ENCODE measurements at regions not wholly inside any gene's neighbourhood (a gene's known extent, or its start where the extent isn't known, plus 50 kb on each side); places are given as distances from the start of the nearest gene placed in this dataset.

DNA sequence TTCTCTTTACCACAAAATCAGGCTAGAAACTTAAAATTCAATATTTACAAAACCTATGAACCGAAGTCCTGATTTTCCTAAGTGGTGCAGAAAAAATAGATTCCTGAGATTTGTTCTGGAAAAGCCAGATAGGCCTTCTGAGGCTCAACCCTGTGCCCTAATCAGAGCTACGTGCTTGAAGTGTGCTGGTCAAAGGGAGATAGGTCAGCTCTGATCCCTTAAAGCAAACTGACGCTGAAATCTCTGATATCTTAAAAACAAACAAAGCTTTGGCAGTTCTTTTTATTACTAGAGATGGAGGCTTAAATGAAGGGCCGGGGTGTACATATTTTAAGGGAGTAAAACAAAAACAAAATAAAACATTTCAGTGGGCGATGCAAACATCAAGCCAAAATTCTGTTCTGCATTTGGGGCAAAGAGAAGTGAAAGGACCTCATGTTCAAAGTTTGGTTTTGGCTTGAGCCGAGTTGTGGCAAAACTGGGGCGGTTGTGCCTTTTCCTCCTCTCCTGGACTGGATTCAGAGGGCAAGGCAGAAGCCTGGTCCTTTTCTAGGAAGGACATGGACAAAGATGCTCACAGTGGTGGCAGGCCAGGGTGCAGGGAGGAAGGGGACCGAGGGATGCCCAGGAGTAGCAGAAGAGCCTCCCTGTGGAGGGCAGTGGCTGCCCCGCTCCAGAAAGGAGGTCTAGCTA, 295.0 kb downstream of the CDCA7 start:
- DNase-seq: no peak

- no peak for DNase-seq
Observed at GRCh38 chr2:173651891-173652290, 297.2 kb downstream of the CDCA7 start.

DNA sequence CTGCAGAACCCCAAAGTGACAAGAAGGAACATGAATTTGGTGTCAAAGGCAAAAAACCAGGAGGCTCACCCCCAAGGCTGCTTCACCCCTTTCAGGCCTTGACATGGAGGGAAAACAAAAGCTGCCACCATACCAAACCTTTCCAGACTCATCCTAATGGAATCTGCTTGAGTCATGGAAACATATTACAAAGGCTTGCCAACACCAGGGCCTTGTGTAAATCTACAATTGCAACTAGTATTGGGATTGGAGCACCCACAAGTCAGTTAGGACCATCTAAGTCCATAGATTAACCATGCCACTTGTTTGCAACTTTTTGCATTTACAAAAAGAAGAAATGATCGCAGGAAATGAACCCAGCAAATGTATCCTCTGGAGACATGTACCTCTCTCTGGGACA, 297.6 kb downstream of the CDCA7 start:
- DNase-seq: no peak

GRCh38 chr2:173652767-173653431, 298.2 kb downstream of the CDCA7 start:
- DNase-seq: no peak

GRCh38 chr2:173653432-173653805, 298.7 kb downstream of the CDCA7 start:
- no peak for DNase-seq

- no peak for DNase-seq
Observed at GRCh38 chr2:173654161-173654895, 299.7 kb downstream of the CDCA7 start.

GRCh38 chr2:173654896-173655265, 300.2 kb downstream of the CDCA7 start:
- no peak for DNase-seq

DNA sequence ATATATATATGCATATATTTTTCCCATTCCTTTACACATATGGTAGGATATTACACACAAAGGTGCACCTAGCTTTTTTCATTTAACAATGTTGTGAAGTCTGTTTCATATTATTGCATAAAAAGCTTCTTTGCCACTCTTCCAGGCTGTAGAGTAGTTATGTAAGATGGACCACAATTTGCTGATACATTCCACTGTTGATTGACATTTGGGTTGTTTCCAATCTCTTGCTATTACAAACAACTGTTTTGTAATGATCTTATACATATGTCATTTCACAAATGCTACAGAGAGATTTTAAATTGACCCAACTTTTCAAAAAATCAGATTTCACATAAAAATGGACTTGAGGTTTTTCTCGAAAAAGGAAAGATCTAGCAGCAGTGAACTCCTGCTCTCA, 301.4 kb downstream of the CDCA7 start:
- DNase-seq: no peak

DNA sequence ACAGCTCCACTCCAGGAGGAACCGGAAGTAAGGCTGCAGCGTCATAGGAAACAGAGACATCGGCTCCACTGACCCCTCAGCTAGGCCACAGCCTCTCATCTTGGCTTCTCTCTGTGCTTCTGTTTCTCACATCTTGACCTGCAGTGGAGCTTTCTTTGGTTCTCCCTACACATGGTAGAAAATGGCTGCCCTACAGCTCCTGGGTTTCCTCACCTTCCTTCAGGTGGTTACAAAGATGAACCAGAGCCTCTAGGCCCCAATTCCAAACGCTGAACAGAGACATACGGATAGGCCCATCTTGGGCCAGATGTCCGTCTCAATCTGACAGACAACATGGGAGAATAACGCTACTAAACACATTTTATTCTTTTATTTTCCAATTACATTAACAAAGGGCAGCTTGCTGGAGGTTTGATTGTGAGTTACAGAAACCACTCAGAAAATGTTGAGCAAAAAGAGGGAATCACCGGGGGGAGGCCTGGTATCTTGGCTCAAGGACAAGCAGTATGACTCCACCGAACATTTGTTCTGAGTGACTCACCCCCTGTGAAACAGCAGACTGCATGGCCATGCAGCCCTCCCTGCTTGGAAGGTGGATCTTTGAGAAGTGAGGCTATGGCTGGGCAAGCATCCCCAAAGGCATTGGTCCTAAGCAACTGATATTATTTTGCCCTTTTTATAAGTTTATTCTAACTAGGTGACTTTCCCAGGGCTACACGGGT, 303.5 kb downstream of the CDCA7 start:
- no peak for DNase-seq

DNA sequence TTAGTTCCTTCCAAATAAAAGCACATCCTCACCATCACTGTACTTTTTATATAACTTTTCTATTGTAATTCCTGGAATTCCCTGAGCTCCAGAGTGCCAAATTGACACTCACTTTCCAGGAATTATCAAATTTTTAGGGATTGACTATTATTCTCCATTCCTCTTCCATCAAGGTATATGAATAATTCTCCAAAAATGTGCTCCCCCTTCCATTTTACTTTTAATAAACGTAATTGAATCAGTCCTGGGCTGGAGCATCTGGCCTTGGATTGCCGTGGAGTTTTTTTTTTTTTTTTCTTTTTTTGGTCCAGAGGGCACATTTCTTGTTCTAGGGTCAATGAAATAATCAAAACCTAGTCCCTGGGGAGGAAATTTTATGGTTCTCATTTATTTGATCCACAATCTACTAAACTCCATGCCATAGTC, 304.3 kb downstream of the CDCA7 start:
- DNase-seq: no peak

GRCh38 chr2:173659509-173659908, 304.8 kb downstream of the CDCA7 start:
- DNase-seq: no peak

DNA sequence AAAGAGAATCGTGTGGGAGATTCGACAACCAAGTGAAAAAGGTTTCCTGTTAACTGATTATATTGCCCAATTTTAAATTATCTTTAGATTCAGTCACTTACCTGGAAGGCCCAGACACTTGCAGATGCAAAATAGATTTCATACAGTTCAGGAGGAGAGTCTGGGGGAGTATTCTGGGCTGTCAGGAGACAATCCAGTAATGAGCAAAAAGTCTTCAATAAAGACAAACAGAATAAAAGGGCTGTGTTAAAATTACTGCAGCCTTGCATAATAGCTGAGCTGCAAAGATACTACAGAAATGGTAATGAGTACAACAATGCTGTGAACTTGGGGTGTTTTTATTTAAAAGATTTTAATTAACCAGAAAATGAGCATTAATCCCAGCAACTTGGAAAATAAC, 303.6 kb downstream of the SP3 start:
- no peak for DNase-seq

DNA sequence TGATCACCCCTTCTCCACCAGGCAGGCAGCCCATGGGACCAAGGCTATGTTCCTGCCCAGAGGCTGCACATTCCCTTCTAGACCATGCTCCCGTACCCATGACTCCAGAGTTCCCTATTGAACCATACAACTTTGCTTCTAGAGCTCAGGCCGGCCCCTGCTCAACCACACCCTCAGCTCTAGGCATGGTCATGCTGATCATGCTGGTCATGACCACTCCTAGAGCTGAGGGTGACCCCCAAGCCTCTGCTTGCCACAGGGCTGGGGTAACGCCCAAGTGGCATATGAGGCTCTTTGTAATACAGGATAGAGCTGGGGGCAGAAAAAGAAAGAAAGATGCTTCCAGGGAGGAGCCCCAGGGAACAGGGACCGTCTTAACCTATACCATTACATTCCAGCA, 301.8 kb downstream of the SP3 start:
- DNase-seq: no peak

GRCh38 chr2:173663835-173664512, 301.2 kb downstream of the SP3 start:
- no peak for DNase-seq

GRCh38 chr2:173664513-173664910, 300.7 kb downstream of the SP3 start:
- DNase-seq: no peak

DNA sequence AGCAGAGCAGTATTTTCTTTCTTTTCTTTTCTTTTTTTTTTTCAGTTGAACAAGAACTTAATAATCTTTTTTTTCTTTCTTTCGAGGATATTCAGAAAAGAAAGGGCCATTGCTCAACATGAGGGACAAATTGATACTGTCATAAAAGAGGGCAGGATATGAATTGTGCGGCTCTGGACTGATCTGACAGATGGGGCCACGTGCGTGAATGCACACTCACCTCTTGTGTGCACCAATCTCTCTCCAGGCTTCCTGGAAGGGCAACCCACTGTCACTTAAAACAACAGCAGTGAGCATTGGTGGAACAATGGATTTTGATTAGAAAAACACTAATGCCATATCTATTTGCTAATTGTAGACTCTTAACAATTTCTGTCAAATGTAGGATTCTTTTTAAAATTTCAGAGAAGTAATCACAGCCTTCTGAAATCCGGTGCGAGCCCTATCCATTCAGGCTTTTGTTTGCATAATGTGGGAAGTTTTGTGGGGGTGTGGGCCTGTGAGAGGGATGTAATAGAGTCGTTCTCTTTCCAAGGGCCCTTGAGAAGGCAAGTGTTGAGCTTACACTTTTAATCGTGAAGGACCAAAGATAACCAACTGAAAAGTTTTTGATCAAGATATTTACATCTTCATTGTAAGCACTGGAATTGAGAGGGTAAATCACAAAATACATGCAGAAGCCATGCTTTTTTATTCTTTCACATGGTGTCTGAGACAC, 298.8 kb downstream of the SP3 start:
- no peak for DNase-seq

DNA sequence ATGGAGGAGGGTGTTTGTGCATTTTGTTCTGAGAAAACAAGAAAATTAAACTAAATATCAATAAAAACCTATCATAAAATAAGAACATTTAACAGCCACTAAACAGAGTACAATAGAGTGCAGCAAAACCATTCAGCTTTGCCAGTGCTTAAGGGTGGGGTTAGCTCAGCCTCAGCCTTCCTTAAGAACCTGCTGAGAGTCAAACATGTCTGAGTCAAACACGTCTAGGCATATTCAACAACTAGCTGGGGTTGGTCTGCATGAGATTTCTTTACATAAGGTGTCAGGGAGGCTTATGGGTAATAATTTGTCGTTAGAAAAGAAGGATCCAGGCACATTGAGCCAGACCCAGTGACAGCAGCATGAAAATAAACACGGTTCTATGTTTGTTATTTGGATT, 298.2 kb downstream of the SP3 start:
- no peak for DNase-seq

GRCh38 chr2:173667415-173667814, 297.8 kb downstream of the SP3 start:
- no peak for DNase-seq

GRCh38 chr2:173669271-173669853, 295.8 kb downstream of the SP3 start:
- DNase-seq: no peak

DNA sequence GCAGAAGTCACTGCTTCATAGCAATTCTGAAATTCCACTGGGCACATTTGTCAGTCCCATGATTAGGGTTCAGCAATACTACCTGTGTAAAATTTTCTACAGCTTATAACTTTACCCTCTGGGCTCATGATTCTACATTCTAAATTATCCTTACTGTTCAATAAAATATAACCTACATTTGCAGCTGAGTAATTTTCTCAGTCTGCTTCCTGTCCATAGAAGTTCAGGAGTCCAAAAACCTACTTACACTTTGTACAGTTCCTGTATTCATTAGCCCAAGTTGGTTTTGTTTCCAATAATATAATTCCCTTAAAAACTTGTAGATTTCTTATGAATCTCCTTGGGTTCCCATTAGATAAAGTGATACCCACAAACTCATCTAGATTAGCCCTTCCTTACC, 295.3 kb downstream of the SP3 start:
- DNase-seq: no peak

DNA sequence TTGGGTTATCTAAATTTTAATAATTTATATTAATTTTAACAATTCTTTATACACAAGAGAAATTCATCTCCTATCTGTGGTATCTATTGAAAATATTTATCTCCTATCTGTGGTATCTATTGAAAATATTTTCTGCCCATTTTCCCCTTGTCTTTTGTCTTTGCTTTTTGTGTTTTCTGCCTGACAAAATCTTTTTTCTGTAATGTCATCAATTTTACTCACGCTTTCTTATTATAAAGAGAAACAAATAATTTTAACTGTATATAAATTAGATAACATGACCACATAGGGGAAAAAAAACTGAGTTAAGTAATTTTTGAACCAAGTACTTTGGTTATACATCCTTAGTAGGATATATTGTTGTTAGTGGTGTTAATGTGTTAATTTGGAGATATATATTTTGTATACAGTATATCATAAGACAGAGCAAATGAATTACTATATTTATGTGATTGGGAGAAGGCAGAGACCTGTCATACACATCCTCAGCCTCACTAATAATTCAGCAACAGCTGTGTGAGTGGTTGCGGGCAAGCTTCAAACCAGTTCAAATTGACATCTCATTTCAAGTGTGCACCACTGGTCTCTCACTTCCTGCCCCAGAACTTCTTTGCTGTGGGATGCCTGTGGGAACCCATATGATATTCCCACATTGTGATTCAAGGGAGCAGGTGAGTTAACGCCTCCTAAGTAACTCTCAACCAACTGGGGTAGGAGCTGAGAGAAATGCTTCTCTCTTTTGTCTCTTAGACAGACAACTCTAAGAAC, 292.4 kb downstream of the SP3 start:
- no peak for DNase-seq

Measured in activated CD4-positive, alpha-beta T cell treated with anti-CD3 and anti-CD28 coated beads for 48 hours (primary cell).